Muscle layer of duodenum (tissue), 2 donors: ENCODE measurements at regions not wholly inside any gene's neighbourhood (a gene's known extent, or its start where the extent isn't known, plus 50 kb on each side); places are given as distances from the start of the nearest gene placed in this dataset.
"Not testable (repeated sequence)": the region's sequence is repeated elsewhere in the genome, so short reads cannot be mapped to it uniquely, and the experiment has no call there.

Source experiments
- H3K27ac ChIP-seq: one replicate; pipeline ENCODE4 v1.7.0; 2013; ENCODE audit warnings: mild to moderate bottlenecking, low read length
- H3K27me3 ChIP-seq: one replicate; pipeline ENCODE4 v1.7.0; 2013; ENCODE audit warnings: low read depth, mild to moderate bottlenecking, control low read depth, low read length
- H3K36me3 ChIP-seq, 2 donors: one replicate each; pipeline ENCODE4 v1.7.0; 2013; ENCODE audit warnings: low read length in 2 of 2, control low read depth in 1 of 2, mild to moderate bottlenecking in 1 of 2; ENCODE audit not compliant: insufficient read depth in 2 of 2, control insufficient read depth in 1 of 2
- H3K4me1 ChIP-seq, 2 donors: one replicate each; pipeline ENCODE4 v1.7.0; 2013; ENCODE audit warnings: low read length in 2 of 2, mild to moderate bottlenecking in 2 of 2, control low read depth in 1 of 2, moderate library complexity in 1 of 2; ENCODE audit not compliant: insufficient read depth in 2 of 2, control insufficient read depth in 1 of 2
- H3K4me3 ChIP-seq, 2 donors: one replicate each; pipeline ENCODE4 v1.7.0; 2013; ENCODE audit warnings: low read length in 2 of 2, low read depth in 1 of 2, mild to moderate bottlenecking in 1 of 2
- H3K9me3 ChIP-seq, 2 donors: one replicate each; pipeline ENCODE4 v1.7.0; 2013; ENCODE audit warnings: low read length in 2 of 2, control low read depth in 1 of 2, mild to moderate bottlenecking in 1 of 2; ENCODE audit not compliant: control insufficient read depth in 1 of 2
- donor health status: healthy.

- Histone ChIP-seq H3K36me3 (peaks cover 0 to 4% of the 10 kb centered on the region in 2 donors), H3K27me3 (no peaks in the 10 kb centered on the region), H3K4me1 (no peaks in the 10 kb centered on the region), H3K4me3 (no peak overlapping the region), H3K9me3 (no peaks in the 10 kb centered on the region), H3K27ac (no peak overlapping the region)
These were observed 683.8 kb downstream of the IRS1 start for GRCh38 chr2:226115832-226116200.

GRCh38 chr2:226115102-226115831, 684.4 kb downstream of the IRS1 start:
- Histone ChIP-seq H3K27me3 (no peaks in the 10 kb centered on the region), H3K4me3 (no peak overlapping the region), H3K36me3 (peaks cover 0 to 4% of the 10 kb centered on the region in 2 donors), H3K4me1 (no peaks in the 10 kb centered on the region), H3K9me3 (no peaks in the 10 kb centered on the region), H3K27ac (no peak overlapping the region)

GRCh38 chr2:226114436-226114835, 685.2 kb downstream of the IRS1 start:
- peaks cover 0 to 4% of the 10 kb centered on the region in 2 donors for H3K36me3 ChIP-seq
- H3K4me3 ChIP-seq: no peak overlapping the region
- no peaks in the 10 kb centered on the region for H3K4me1 ChIP-seq
- H3K27ac ChIP-seq: no peak overlapping the region
- no peaks in the 10 kb centered on the region for H3K27me3 ChIP-seq
- H3K9me3 ChIP-seq: no peaks in the 10 kb centered on the region

- no peaks in the 10 kb centered on the region for H3K36me3 ChIP-seq
- peaks cover 0 to 7% of the 10 kb centered on the region in 2 donors for H3K9me3 ChIP-seq
- no peaks in the 10 kb centered on the region for H3K4me1 ChIP-seq
- H3K27me3 ChIP-seq: no peaks in the 10 kb centered on the region
- H3K4me3 ChIP-seq: no peak overlapping the region
- H3K27ac ChIP-seq: no peak overlapping the region
These were observed 699.6 kb downstream of the NYAP2 start for GRCh38 chr2:226098861-226099745.

- Histone ChIP-seq H3K9me3 (peaks cover 0 to 10% of the 10 kb centered on the region in 2 donors), H3K4me1 (no peaks in the 10 kb centered on the region), H3K27me3 (no peaks in the 10 kb centered on the region)
These were observed 695.5 kb downstream of the NYAP2 start for GRCh38 chr2:226095058-226095457.

GRCh38 chr2:226093364-226093763, 693.9 kb downstream of the NYAP2 start:
- no peak overlapping the region for H3K4me3 ChIP-seq
- no peaks in the 10 kb centered on the region for H3K36me3 ChIP-seq
- no peaks in the 10 kb centered on the region for H3K4me1 ChIP-seq
- no peak overlapping the region for H3K27ac ChIP-seq
- H3K27me3 ChIP-seq: no peaks in the 10 kb centered on the region
- H3K9me3 ChIP-seq: peaks cover 0 to 10% of the 10 kb centered on the region in 2 donors

More at GRCh38 chr2:226095058-226095457, 695.5 kb downstream of the NYAP2 start:
- Histone ChIP-seq H3K4me3 (no peak overlapping the region), H3K36me3 (no peaks in the 10 kb centered on the region), H3K27ac (no peak overlapping the region)

- Histone ChIP-seq H3K4me3 (no peak overlapping the region), H3K36me3 (no peaks in the 10 kb centered on the region), H3K9me3 (peaks cover 0 to 6% of the 10 kb centered on the region in 2 donors), H3K27me3 (no peaks in the 10 kb centered on the region), H3K27ac (no peak overlapping the region), H3K4me1 (no peaks in the 10 kb centered on the region)
These were observed 688.8 kb downstream of the NYAP2 start for GRCh38 chr2:226088366-226088674.

- no peaks in the 10 kb centered on the region for H3K27me3 ChIP-seq
- H3K4me1 ChIP-seq: no peaks in the 10 kb centered on the region
- no peak overlapping the region for H3K4me3 ChIP-seq
- H3K27ac ChIP-seq: no peak overlapping the region
- H3K36me3 ChIP-seq: no peaks in the 10 kb centered on the region
- peaks cover 0 to 3% of the 10 kb centered on the region in 2 donors for H3K9me3 ChIP-seq
These were observed 688.2 kb downstream of the NYAP2 start for GRCh38 chr2:226087505-226088365.

GRCh38 chr2:226087051-226087450, 687.5 kb downstream of the NYAP2 start:
- Histone ChIP-seq H3K4me3 (no peak overlapping the region), H3K27ac (no peak overlapping the region), H3K36me3 (no peaks in the 10 kb centered on the region), H3K27me3 (no peaks in the 10 kb centered on the region), H3K4me1 (no peaks in the 10 kb centered on the region), H3K9me3 (peaks cover 0 to 3% of the 10 kb centered on the region in 2 donors)

GRCh38 chr2:226086190-226086589, 686.7 kb downstream of the NYAP2 start:
- H3K4me1 ChIP-seq: no peaks in the 10 kb centered on the region
- H3K27me3 ChIP-seq: no peaks in the 10 kb centered on the region
- peaks cover 0 to 3% of the 10 kb centered on the region in 2 donors for H3K9me3 ChIP-seq
- H3K27ac ChIP-seq: no peak overlapping the region
- no peaks in the 10 kb centered on the region for H3K36me3 ChIP-seq
- H3K4me3 ChIP-seq: no peak overlapping the region

- H3K4me3 ChIP-seq, H3K27ac ChIP-seq, H3K27me3 ChIP-seq, H3K36me3 ChIP-seq, H3K4me1 ChIP-seq, H3K9me3 ChIP-seq: not testable (repeated sequence)
These were observed 685.9 kb downstream of the NYAP2 start for GRCh38 chr2:226085425-226085824.
